SK-N-SH (cell line): ENCODE measurements at regions not wholly inside any gene's neighbourhood (a gene's known extent, or its start where the extent isn't known, plus 50 kb on each side); places are given as distances from the start of the nearest gene placed in this dataset.

Experiments
- CTCF ChIA-PET: fragments of 300-600, 350-600 bp; formaldehyde crosslinking; extraction: SDS; loops from one replicate; lab custom pipeline; 2021; lab: Yijun Ruan, JAX
- POLR2A ChIA-PET: fragments of 350-600 bp; sonication (Branson Sonifier 250); formaldehyde crosslinking; extraction: SDS; loops from one replicate; lab custom pipeline; 2020; ENCODE audit warnings: antibody characterized with exemption, inconsistent platforms; lab: Yijun Ruan, JAX
- DNase-seq: peaks from one replicate; pipeline ENCODE4 v3.0.0; 2012
- H2AFZ ChIP-seq: fragments of 200-600 bp; sonication (generic); 2 replicates; pipeline ENCODE4 v1.8.1; 2016; ENCODE audit warnings: antibody characterized with exemption, mild to moderate bottlenecking, low read depth
- H3F3A ChIP-seq: fragments of 200-600 bp; sonication (generic); replicated peaks from 2 replicates; pipeline ENCODE3; 2016; ENCODE audit warnings: antibody characterized with exemption, mild to moderate bottlenecking; ENCODE audit not compliant: insufficient read depth
- H3K27ac ChIP-seq, 2 experiments: fragments of 200-500 bp in 1 of 2; fragments of 200-600 bp in 1 of 2; sonication (Bioruptor generic) in 1 of 2; sonication (generic), shearing (Covaris generic) in 1 of 2; 2 replicates each; pipeline versions ENCODE4 v1.5.1 to v1.6.1; 2014 to 2016; ENCODE audit warnings: low read depth in 2 of 2, inconsistent platforms in 1 of 2, low read length in 1 of 2, mild to moderate bottlenecking in 1 of 2, mixed read lengths in 1 of 2
- H3K27me3 ChIP-seq: fragments of 200-600 bp; sonication (generic), shearing (Covaris generic); 2 replicates; pipeline ENCODE4 v1.6.1; 2016; ENCODE audit warnings: mixed run types; ENCODE audit not compliant: insufficient read depth
- H3K36me3 ChIP-seq, 2 experiments: fragments of 200-500 bp in 1 of 2; fragments of 200-600 bp in 1 of 2; sonication (Bioruptor generic) in 1 of 2; sonication (generic) in 1 of 2; replicated peaks in 1 of 2; 2 replicates each; pipeline versions ENCODE3 to v1.5.1; 2014 to 2016; ENCODE audit warnings: low read length in 1 of 2, mild to moderate bottlenecking in 1 of 2; ENCODE audit not compliant: insufficient read depth in 2 of 2, control insufficient read depth in 1 of 2
- H3K4me1 ChIP-seq, 2 experiments: fragments of 200-500 bp in 1 of 2; fragments of 200-600 bp in 1 of 2; sonication (Bioruptor generic) in 1 of 2; sonication (generic), shearing (Covaris generic) in 1 of 2; 2 replicates each; pipeline versions ENCODE4 v1.5.1 to v1.6.1; 2014 to 2016; ENCODE audit warnings: low read depth in 1 of 2, low read length in 1 of 2, mixed run types in 1 of 2; ENCODE audit not compliant: insufficient read depth in 2 of 2, control insufficient read depth in 1 of 2
- H3K4me2 ChIP-seq: fragments of 200-600 bp; sonication (generic), shearing (Covaris generic); 2 replicates; pipeline ENCODE4 v1.6.1; 2017; ENCODE audit warnings: mixed run types
- H3K4me3 ChIP-seq, 2 experiments: fragments of 200-500 bp in 1 of 2; fragments of 200-600 bp in 1 of 2; sonication (Bioruptor generic) in 1 of 2; sonication (generic), shearing (Covaris generic) in 1 of 2; 2 replicates each; pipeline versions ENCODE4 v1.5.1 to v1.8.1; 2014 to 2016; ENCODE audit warnings: low read depth in 2 of 2, inconsistent platforms in 1 of 2, low read length in 1 of 2, mild to moderate bottlenecking in 1 of 2, mixed read lengths in 1 of 2, moderate library complexity in 1 of 2
- H3K79me2 ChIP-seq: fragments of 200-600 bp; sonication (generic); 2 replicates; pipeline ENCODE4 v1.8.1; 2017; ENCODE audit warnings: mild to moderate bottlenecking; ENCODE audit not compliant: insufficient read depth
- H3K9ac ChIP-seq: fragments of 200-600 bp; sonication (generic); 2 replicates; pipeline ENCODE4 v1.6.1; 2017; ENCODE audit warnings: mixed run types
- H3K9me2 ChIP-seq: fragments of 200-600 bp; sonication (generic); 2 replicates; pipeline ENCODE4 v1.6.1; 2017; ENCODE audit warnings: mixed run types
- H3K9me3 ChIP-seq: fragments of 200-600 bp; sonication (generic); 2 replicates; pipeline ENCODE4 v1.6.1; 2017; ENCODE audit warnings: mixed run types, mild to moderate bottlenecking, moderate library complexity
- H4K20me1 ChIP-seq: fragments of 200-600 bp; sonication (generic); 2 replicates; pipeline ENCODE4 v1.6.1; 2017; ENCODE audit warnings: mild to moderate bottlenecking, mixed run types; ENCODE audit not compliant: insufficient read depth
- CHD2 ChIP-seq: fragments of 150-350 bp; IDR thresholded peaks from 2 replicates; pipeline ENCODE4 v1.6.1; 2018; ENCODE audit warnings: low read length; ENCODE audit not compliant: partially characterized antibody
- ELF1 ChIP-seq: IDR thresholded peaks from 2 replicates; pipeline ENCODE4 v1.4.0; 2012
- EZH2phosphoT487 ChIP-seq: fragments of 200-600 bp; sonication (generic); IDR thresholded peaks from 2 replicates; pipeline ENCODE4 v1.6.1; 2017; ENCODE audit warnings: low read depth, mixed run types, mild to moderate bottlenecking, antibody characterized with exemption, moderate library complexity, borderline replicate concordance
- FOSL2 ChIP-seq: IDR thresholded peaks from 2 replicates; pipeline ENCODE4 v1.4.0; 2012; ENCODE audit warnings: low read depth, mild to moderate bottlenecking, moderate library complexity, borderline replicate concordance
- FOXM1 ChIP-seq: IDR thresholded peaks from 2 replicates; pipeline ENCODE4 v1.4.0; 2012; ENCODE audit warnings: low read depth, mild to moderate bottlenecking
- GABPA ChIP-seq: IDR thresholded peaks from 2 replicates; pipeline ENCODE4 v1.4.0; 2012; ENCODE audit warnings: low read depth, mild to moderate bottlenecking
- NFIC ChIP-seq: IDR thresholded peaks from 2 replicates; pipeline ENCODE4 v1.4.0; 2012; ENCODE audit warnings: borderline replicate concordance
- PBX3 ChIP-seq: IDR thresholded peaks from 2 replicates; pipeline ENCODE4; 2012
- RAD21 ChIP-seq: IDR thresholded peaks from 2 replicates; pipeline ENCODE4 v1.6.1; 2012; ENCODE audit warnings: mild to moderate bottlenecking, low read length
- REST ChIP-seq: IDR thresholded peaks from 2 replicates; pipeline ENCODE4 v1.6.1; 2012; ENCODE audit warnings: mild to moderate bottlenecking, low read depth, low read length, moderate library complexity
- RFX5 ChIP-seq: IDR thresholded peaks from 2 replicates; pipeline ENCODE4 v1.6.1; 2012; ENCODE audit warnings: mild to moderate bottlenecking, improper control_type of control experiment, low read length
- RXRA ChIP-seq: IDR thresholded peaks from 2 replicates; pipeline ENCODE4 v1.4.0; 2012; ENCODE audit warnings: low read depth, mild to moderate bottlenecking, borderline replicate concordance
- SMC3 ChIP-seq: IDR thresholded peaks from 2 replicates; pipeline ENCODE4 v1.6.1; 2012; ENCODE audit warnings: low read depth, low read length, improper control_type of control experiment
- TCF12 ChIP-seq: IDR thresholded peaks from 2 replicates; pipeline ENCODE4 v1.4.0; 2012
- TEAD4 ChIP-seq: IDR thresholded peaks from 2 replicates; pipeline ENCODE4 v1.4.0; 2012; ENCODE audit warnings: mild to moderate bottlenecking, borderline replicate concordance; ENCODE audit not compliant: insufficient read depth
- USF1 ChIP-seq: IDR thresholded peaks from 2 replicates; pipeline ENCODE4 v1.4.0; 2012; ENCODE audit warnings: low read depth, borderline replicate concordance
- USF2 ChIP-seq: fragments of 150-350 bp; IDR thresholded peaks from 2 replicates; pipeline ENCODE4 v1.6.1; 2017; ENCODE audit warnings: antibody characterized with exemption, low read length, low read depth, borderline replicate concordance
- YY1 ChIP-seq: IDR thresholded peaks from 2 replicates; pipeline ENCODE4 v1.4.0; 2012; ENCODE audit warnings: low read depth, mild to moderate bottlenecking
- ZBTB33 ChIP-seq: IDR thresholded peaks from 2 replicates; pipeline ENCODE4 v1.4.0; 2012; ENCODE audit warnings: low read depth, borderline replicate concordance
- WGBS: methylation state at CpG from one replicate; pipeline ENCODE4 v1.1.6; 2017; ENCODE audit warnings: low lambda C conversion rate; 5-methylcytosine and 5-hydroxymethylcytosine counted together

GRCh38 chr6:141688916-141689315 is 443.8 kb upstream of the GJE1 start:
- 16% methylated on average over 2 of the region's 2 CpGs for WGBS
- Histone ChIP-seq H4K20me1 (no peaks in the 10 kb centered on the region), H2AFZ (no peak overlapping the region), H3K4me1 (no peaks in the 10 kb centered on the region), H3K9ac (no peak overlapping the region), H3K27me3 (no peaks in the 10 kb centered on the region), H3K79me2 (no peaks in the 10 kb centered on the region), H3K4me2 (no peak overlapping the region), H3K4me3 (no peak overlapping the region), H3K27ac (no peak overlapping the region), H3K36me3 (peaks cover 0 to 8% of the 10 kb centered on the region in 2 experiments), H3F3A (peaks cover 8% of the 10 kb centered on the region), H3K9me3 (no peaks in the 10 kb centered on the region), H3K9me2 (no peaks in the 10 kb centered on the region)
- TF ChIP-seq ELF1 (no peak), GABPA (no peak), SMC3 (no peak), TEAD4 (no peak), CHD2 (no peak), ZBTB33 (no peak), USF2 (no peak), FOXM1 (no peak), NFIC (no peak), USF1 (no peak), PBX3 (no peak), REST (no peak), TCF12 (no peak), RXRA (no peak), RAD21 (no peak), EZH2phosphoT487 (no peak), FOSL2 (no peak), RFX5 (no peak), YY1 (no peak)
- CTCF ChIA-PET: no interaction called here
- POLR2A ChIA-PET: no interaction called here
- DNase-seq: no peak
